Keratinocyte (primary cell): ENCODE measurements at regions not wholly inside any gene's neighbourhood (a gene's known extent, or its start where the extent isn't known, plus 50 kb on each side); places are given as distances from the start of the nearest gene placed in this dataset.

Source experiments
- DNase-seq: peaks from one replicate; pipeline ENCODE4 v3.0.0-alpha.2; 2011; ENCODE audit warnings: low read depth, missing footprints, low spot score
- FAIRE-seq: peaks from 2 replicates; lab custom pipeline; 2011; peaks lifted over from hg19 to GRCh38; lab: Jason Lieb, UNC
- H2AFZ ChIP-seq: 2 replicates; pipeline ENCODE4 v1.6.0; 2012; ENCODE audit warnings: low read length, control low read depth, inconsistent platforms; ENCODE audit not compliant: control insufficient read depth
- H3K27ac ChIP-seq: 2 replicates; pipeline ENCODE4 v1.5.1; 2011; ENCODE audit warnings: low read length; ENCODE audit not compliant: control insufficient read depth, insufficient read depth
- H3K27me3 ChIP-seq: 3 replicates; pipeline ENCODE4 v1.6.0; 2011; ENCODE audit warnings: low read length; ENCODE audit not compliant: control insufficient read depth, insufficient read depth; ENCODE audit errors: extremely low read depth
- H3K36me3 ChIP-seq, 2 experiments: 2 replicates in 1 of 2; 3 replicates in 1 of 2; pipeline ENCODE4 v1.5.1; 2011; ENCODE audit warnings: low read length in 2 of 2, mild to moderate bottlenecking in 1 of 2; ENCODE audit not compliant: control insufficient read depth in 2 of 2, insufficient read depth in 2 of 2; ENCODE audit errors: extremely low read depth in 1 of 2
- H3K4me1 ChIP-seq: 3 replicates; pipeline ENCODE4 v1.5.1; 2011; ENCODE audit warnings: low read length; ENCODE audit not compliant: control insufficient read depth, insufficient read depth; ENCODE audit errors: extremely low read depth
- H3K4me2 ChIP-seq: 3 replicates; pipeline ENCODE4 v1.6.0; 2011; ENCODE audit warnings: low read depth, low read length; ENCODE audit not compliant: control insufficient read depth, insufficient read depth; ENCODE audit errors: extremely low read depth
- H3K4me3 ChIP-seq, 3 experiments: fragments of 200-600 bp in 1 of 3; sonication (generic) in 1 of 3; 2 replicates in 2 of 3; 3 replicates in 1 of 3; pipeline ENCODE4 v1.5.1; 2011 to 2016; ENCODE audit warnings: low read length in 3 of 3, mild to moderate bottlenecking in 3 of 3, control low read depth in 2 of 3, inconsistent platforms in 1 of 3, low read depth in 1 of 3, mixed read lengths in 1 of 3, mixed run types in 1 of 3, moderate library complexity in 1 of 3; ENCODE audit not compliant: control insufficient read depth in 2 of 3, insufficient read depth in 2 of 3; ENCODE audit errors: extremely low read depth in 1 of 3
- H3K79me2 ChIP-seq: 2 replicates; pipeline ENCODE4 v1.6.0; 2012; ENCODE audit warnings: low read length; ENCODE audit not compliant: control insufficient read depth, insufficient read depth
- H3K9ac ChIP-seq: 3 replicates; pipeline ENCODE4 v1.6.0; 2011; ENCODE audit warnings: low read length; ENCODE audit not compliant: control insufficient read depth, insufficient read depth; ENCODE audit errors: extremely low read depth
- H3K9me1 ChIP-seq: 3 replicates; pipeline ENCODE4 v1.6.0; 2011; ENCODE audit warnings: low read length; ENCODE audit not compliant: control insufficient read depth, insufficient read depth; ENCODE audit errors: extremely low read depth
- H3K9me3 ChIP-seq: 2 replicates; pipeline ENCODE4 v1.5.1; 2012; ENCODE audit warnings: low read depth, low read length; ENCODE audit not compliant: control insufficient read depth
- H4K20me1 ChIP-seq: 3 replicates; pipeline ENCODE4 v1.6.0; 2011; ENCODE audit warnings: low read length; ENCODE audit not compliant: control insufficient read depth, insufficient read depth; ENCODE audit errors: extremely low read depth
- EZH2 ChIP-seq: IDR thresholded peaks from one replicate; pipeline ENCODE4 v1.6.1; 2012; ENCODE audit warnings: inconsistent platforms, mild to moderate bottlenecking, low read length, moderate library complexity
- dilution Hi-C: fragments of 300-500 bp; cut with MboI; formaldehyde crosslinking; loops from one replicate; pipeline ENCODE4 v1.7.0; 2020; ENCODE audit warnings: low sequenced_read_pairs; ENCODE audit not compliant: extremely low pct_ligation_motif_present
- TF ChIP-seq, protein P1 (sequence below), 3 experiments: IDR thresholded peaks in 1 of 3; conservative IDR thresholded peaks in 1 of 3; optimal IDR thresholded peaks in 1 of 3; 2 replicates in 2 of 3; 3 replicates in 1 of 3; pipeline versions ENCODE3 to v1.5.1; 2011; ENCODE audit warnings: low read length in 3 of 3, mild to moderate bottlenecking in 3 of 3, moderate library complexity in 2 of 3, control low read depth in 1 of 3, inconsistent platforms in 1 of 3; ENCODE audit not compliant: insufficient read depth in 2 of 3; ENCODE audit errors: extremely low read depth in 1 of 3

DNA sequence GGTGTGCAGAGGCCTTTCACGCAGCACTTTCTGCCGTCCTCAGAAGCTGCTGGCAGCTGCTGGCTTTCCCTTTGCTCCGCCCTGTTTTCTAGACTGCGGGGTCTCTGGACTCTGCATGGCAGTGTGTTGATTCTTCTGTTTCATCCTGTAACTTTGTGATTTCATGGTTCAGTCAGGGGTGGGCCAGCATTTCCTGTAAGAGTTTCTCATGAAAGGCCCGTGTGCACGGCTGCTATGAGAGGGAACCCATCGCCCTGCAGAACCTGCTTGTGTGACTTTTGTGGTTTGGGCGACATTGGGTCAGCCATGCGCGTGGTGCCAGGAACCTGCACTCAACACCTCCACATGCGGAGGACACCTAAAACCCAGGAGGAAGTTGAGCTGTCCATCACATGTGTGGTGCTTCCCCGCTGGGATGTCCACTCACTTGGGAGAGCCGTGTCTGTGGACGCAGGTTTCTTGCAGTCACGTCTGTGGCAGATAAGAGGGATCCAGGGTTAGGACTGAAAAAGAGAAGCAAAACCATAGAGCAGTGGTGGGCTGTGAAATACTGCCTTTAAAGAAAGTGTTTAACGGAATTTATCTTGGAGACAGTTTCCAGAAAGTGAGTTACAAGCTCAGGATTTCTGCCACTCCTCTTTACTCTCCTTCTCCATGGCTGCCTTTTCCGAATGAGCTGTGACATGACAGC is 167.3 kb upstream of the ALKAL2 start:
- H3K27ac ChIP-seq, result no peak overlapping the region
- H3K4me2 ChIP-seq, result no peak overlapping the region
- H3K36me3 ChIP-seq, result no peaks in the 10 kb centered on the region
- H3K9me3 ChIP-seq, result no peaks in the 10 kb centered on the region
- H3K79me2 ChIP-seq, result no peaks in the 10 kb centered on the region
- dilution Hi-C loops, result no loop called here
- no peaks in the 10 kb centered on the region for H3K4me1 ChIP-seq
- no peaks in the 10 kb centered on the region for H4K20me1 ChIP-seq
- TF ChIP-seq, protein P1, sequence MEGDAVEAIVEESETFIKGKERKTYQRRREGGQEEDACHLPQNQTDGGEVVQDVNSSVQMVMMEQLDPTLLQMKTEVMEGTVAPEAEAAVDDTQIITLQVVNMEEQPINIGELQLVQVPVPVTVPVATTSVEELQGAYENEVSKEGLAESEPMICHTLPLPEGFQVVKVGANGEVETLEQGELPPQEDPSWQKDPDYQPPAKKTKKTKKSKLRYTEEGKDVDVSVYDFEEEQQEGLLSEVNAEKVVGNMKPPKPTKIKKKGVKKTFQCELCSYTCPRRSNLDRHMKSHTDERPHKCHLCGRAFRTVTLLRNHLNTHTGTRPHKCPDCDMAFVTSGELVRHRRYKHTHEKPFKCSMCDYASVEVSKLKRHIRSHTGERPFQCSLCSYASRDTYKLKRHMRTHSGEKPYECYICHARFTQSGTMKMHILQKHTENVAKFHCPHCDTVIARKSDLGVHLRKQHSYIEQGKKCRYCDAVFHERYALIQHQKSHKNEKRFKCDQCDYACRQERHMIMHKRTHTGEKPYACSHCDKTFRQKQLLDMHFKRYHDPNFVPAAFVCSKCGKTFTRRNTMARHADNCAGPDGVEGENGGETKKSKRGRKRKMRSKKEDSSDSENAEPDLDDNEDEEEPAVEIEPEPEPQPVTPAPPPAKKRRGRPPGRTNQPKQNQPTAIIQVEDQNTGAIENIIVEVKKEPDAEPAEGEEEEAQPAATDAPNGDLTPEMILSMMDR (optimal IDR thresholded peaks at IDR 0.05 in 1 of 3, IDR thresholded peaks at IDR 0.05 in 1 of 3, conservative IDR thresholded peaks at IDR 0.05 in 1 of 3; ENCODE audit: extremely low read depth in 1 of 3, insufficient read depth in 2 of 3, low read length in 3 of 3), result no peak
- no peak for TF ChIP-seq EZH2
- H3K4me3 ChIP-seq, result no peak overlapping the region
- no peaks in the 10 kb centered on the region for H3K9me1 ChIP-seq
- H3K27me3 ChIP-seq, result no peaks in the 10 kb centered on the region
- no peak overlapping the region for H3K9ac ChIP-seq
- no peak overlapping the region for H2AFZ ChIP-seq
- FAIRE-seq (no peak), DNase-seq (no peak)

GRCh38 chr2:453132-453531 is 165.2 kb upstream of the ALKAL2 start:
- Histone ChIP-seq H3K9me1 (no peaks in the 10 kb centered on the region), H3K4me2 (no peak overlapping the region), H3K79me2 (no peaks in the 10 kb centered on the region), H3K9ac (no peak overlapping the region), H3K4me3 (no peak overlapping the region), H3K36me3 (no peaks in the 10 kb centered on the region), H3K27ac (no peak overlapping the region), H4K20me1 (no peaks in the 10 kb centered on the region), H2AFZ (no peak overlapping the region), H3K9me3 (no peaks in the 10 kb centered on the region), H3K27me3 (no peaks in the 10 kb centered on the region), H3K4me1 (no peaks in the 10 kb centered on the region)
- FAIRE-seq, result no peak
- dilution Hi-C loops, result no loop called here
- DNase-seq, result no peak
- TF ChIP-seq EZH2, result no peak
- TF ChIP-seq, protein P1 (optimal IDR thresholded peaks at IDR 0.05 in 1 of 3, IDR thresholded peaks at IDR 0.05 in 1 of 3, conservative IDR thresholded peaks at IDR 0.05 in 1 of 3; ENCODE audit: extremely low read depth in 1 of 3, insufficient read depth in 2 of 3, low read length in 3 of 3), result no peak
